Gastroesophageal sphincter (tissue), 4 donors: ENCODE measurements at regions not wholly inside any gene's neighbourhood (a gene's known extent, or its start where the extent isn't known, plus 50 kb on each side); places are given as distances from the start of the nearest gene placed in this dataset.

ENCODE experiments used
- ATAC-seq: fragments of 150-250 bp; one replicate; pipeline ENCODE4 v1.9.1; 2016; ENCODE audit warnings: mild to moderate bottlenecking, moderate library complexity
- H3K27ac ChIP-seq, 4 donors: fragments of 200-600 bp; sonication (generic) in 3 of 4; 1 replicate in 3 of 4; 2 replicates in 1 of 4; pipeline ENCODE4 v1.5.1; 2016 to 2019
- H3K27me3 ChIP-seq: fragments of 200-600 bp; sonication (generic); one replicate; pipeline ENCODE4 v1.5.1; 2019
- H3K36me3 ChIP-seq, 2 donors: fragments of 200-600 bp; sonication (generic); one replicate each; pipeline ENCODE4 v1.5.1; 2019; ENCODE audit warnings: control low read depth in 1 of 2
- H3K4me1 ChIP-seq, 3 donors: fragments of 200-600 bp; sonication (generic); 1 replicate in 2 of 3; 2 replicates in 1 of 3; pipeline ENCODE4 v1.5.1; 2016 to 2019; ENCODE audit warnings: control low read depth in 2 of 3
- H3K4me3 ChIP-seq, 2 donors: fragments of 200-600 bp; sonication (generic); one replicate each; pipeline ENCODE4 v1.5.1; 2019; ENCODE audit warnings: mild to moderate bottlenecking in 1 of 2, moderate library complexity in 1 of 2
- H3K9me3 ChIP-seq, 3 donors: fragments of 200-600 bp; sonication (generic); one replicate each; pipeline ENCODE4 v1.5.1; 2017 to 2019; ENCODE audit warnings: control low read depth in 2 of 3
- CTCF ChIP-seq, 4 experiments: fragments of 200-600 bp in 2 of 4; fragments of 450-650 bp in 2 of 4; sonication (generic) in 1 of 4; IDR thresholded peaks; one replicate each; pipeline ENCODE4 v1.5.1; 2017 to 2019; ENCODE audit warnings: antibody characterized with exemption in 4 of 4, mild to moderate bottlenecking in 2 of 4, moderate library complexity in 2 of 4
- EP300 ChIP-seq: sonication (generic); formaldehyde crosslinking; IDR thresholded peaks from one replicate; pipeline ENCODE4 v1.6.1; 2017; ENCODE audit warnings: antibody characterized with exemption, mild to moderate bottlenecking
- POLR2A ChIP-seq, 2 donors: fragments of 450-650 bp; IDR thresholded peaks; one replicate each; pipeline ENCODE4 v1.6.1; 2017; ENCODE audit warnings: antibody characterized with exemption in 2 of 2, mild to moderate bottlenecking in 2 of 2, moderate library complexity in 1 of 2
- POLR2AphosphoS5 ChIP-seq: sonication (generic); formaldehyde crosslinking; IDR thresholded peaks from one replicate; pipeline ENCODE4 v1.6.1; 2017; ENCODE audit warnings: antibody characterized with exemption
- WGBS, 2 donors: methylation state at CpG; one replicate each; pipeline ENCODE4 v1.1.5; 2018; ENCODE audit warnings: low coverage in 1 of 2; 5-methylcytosine and 5-hydroxymethylcytosine counted together

- H3K4me3 ChIP-seq = no peak overlapping the region
- H3K27me3 ChIP-seq = no peaks in the 10 kb centered on the region
- ATAC-seq = no peak
- peaks cover 0 to 5% of the 10 kb centered on the region in 2 donors for H3K36me3 ChIP-seq
- no peaks in the 10 kb centered on the region for H3K9me3 ChIP-seq
- H3K4me1 ChIP-seq = no peaks in the 10 kb centered on the region
- WGBS, 2 donors = 46% methylated on average over 3 of the region's 3 CpGs; no CpG with 5 or more reads in 1 of the 2 donors
- TF ChIP-seq POLR2AphosphoS5 (no peak), POLR2A (IDR thresholded peaks at IDR 0.05) (no peak), CTCF (IDR thresholded peaks at IDR 0.05) (no peak), EP300 (no peak)
- H3K27ac ChIP-seq = no peak overlapping the region
These were observed 56.7 kb upstream of the CD55 start for GRCh38 chr1:207264663-207265252.

DNA sequence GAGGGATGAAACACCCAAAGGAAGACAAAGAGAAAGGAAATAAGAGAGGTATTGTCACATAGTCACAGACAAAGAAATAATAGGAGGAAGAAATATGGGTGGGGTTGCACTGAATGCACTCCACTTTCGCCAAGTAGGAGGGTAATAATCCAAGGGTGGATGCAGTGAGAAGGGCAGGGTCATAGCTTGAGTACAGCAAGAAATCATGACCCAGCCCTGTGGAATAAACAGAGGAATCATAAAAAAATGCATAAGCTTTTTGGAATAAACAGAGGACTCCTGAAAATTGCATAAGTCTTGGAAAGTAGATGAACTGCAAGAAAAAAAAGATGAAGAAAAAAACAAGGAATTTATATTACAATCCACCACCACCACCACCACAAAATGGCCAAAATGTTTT is 53.1 kb upstream of the CD55 start:
- TF ChIP-seq POLR2AphosphoS5 (no peak), EP300 (no peak), CTCF (IDR thresholded peaks at IDR 0.05) (no peak), POLR2A (IDR thresholded peaks at IDR 0.05) (no peak)
- H3K27me3 ChIP-seq = no peaks in the 10 kb centered on the region
- 45 to 79% methylated on average over 1 of the region's 1 CpG for WGBS, 2 donors
- no peaks in the 10 kb centered on the region for H3K4me1 ChIP-seq
- no peak overlapping the region for H3K27ac ChIP-seq
- H3K9me3 ChIP-seq = no peaks in the 10 kb centered on the region
- ATAC-seq = no peak
- H3K4me3 ChIP-seq = no peak overlapping the region
- peaks cover 0 to 3% of the 10 kb centered on the region in 2 donors for H3K36me3 ChIP-seq

DNA sequence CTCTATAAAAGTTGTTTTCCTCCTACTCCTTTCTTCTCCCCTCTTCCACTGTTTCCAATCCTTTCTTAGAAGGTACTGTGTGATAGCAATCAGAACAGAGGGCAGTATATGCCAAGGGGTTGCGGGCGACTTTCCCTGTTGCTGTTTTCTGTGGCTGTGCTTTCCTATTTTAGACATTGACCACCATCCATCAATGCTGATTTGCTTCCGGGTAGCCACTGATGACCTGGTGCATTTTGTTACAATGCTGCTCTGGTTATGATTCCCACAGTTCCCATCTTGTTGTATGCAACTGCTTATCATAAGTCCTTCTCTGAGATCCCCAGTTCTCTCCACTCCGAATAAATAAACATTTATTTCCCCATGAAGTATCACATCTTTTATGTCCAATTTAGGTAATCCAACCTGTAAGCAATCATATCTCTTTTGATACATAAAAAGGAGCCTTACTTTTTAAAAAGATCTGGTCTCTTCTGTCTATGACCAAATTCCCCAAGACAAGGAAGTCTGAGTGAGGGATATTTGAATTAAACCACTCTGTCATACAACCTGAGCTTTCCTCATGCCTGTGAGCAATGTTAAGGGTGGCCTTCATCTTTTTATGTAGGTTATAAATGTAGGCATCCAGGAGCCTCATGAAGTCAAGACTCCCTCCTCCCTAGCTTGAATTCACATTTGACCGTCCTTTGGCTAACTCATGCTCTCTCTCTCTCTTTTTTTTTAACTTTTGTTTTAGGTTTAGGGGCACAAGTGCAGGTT is 52.5 kb upstream of the CD55 start:
- no peak overlapping the region for H3K4me3 ChIP-seq
- H3K4me1 ChIP-seq = no peaks in the 10 kb centered on the region
- H3K27ac ChIP-seq = no peak overlapping the region
- H3K36me3 ChIP-seq = no peaks in the 10 kb centered on the region
- WGBS, 2 donors = 86 to 93% methylated on average over 3 to 5 of the region's 5 CpGs
- no peaks in the 10 kb centered on the region for H3K27me3 ChIP-seq
- ATAC-seq = no peak
- H3K9me3 ChIP-seq = no peaks in the 10 kb centered on the region
- TF ChIP-seq POLR2A (IDR thresholded peaks at IDR 0.05) = no peak
- no peak for TF ChIP-seq EP300
- TF ChIP-seq POLR2AphosphoS5 = no peak
- TF ChIP-seq CTCF (IDR thresholded peaks at IDR 0.05) = no peak
